Esophagus muscularis mucosa (tissue), 4 donors: ENCODE measurements at regions not wholly inside any gene's neighbourhood (a gene's known extent, or its start where the extent isn't known, plus 50 kb on each side); places are given as distances from the start of the nearest gene placed in this dataset.

Experiments used
- DNase-seq: peaks from one replicate; pipeline ENCODE4 v3.0.0-alpha.2; 2017; ENCODE audit errors: extremely low spot score
- H3K27ac ChIP-seq, 4 donors: fragments of 200-600 bp; sonication (generic); replicated peaks in 1 of 4; 1 replicate in 3 of 4; 2 replicates in 1 of 4; pipeline ENCODE4 v1.5.1; 2016 to 2019; ENCODE audit warnings: mild to moderate bottlenecking in 1 of 4
- H3K27me3 ChIP-seq, 4 donors: fragments of 200-600 bp; sonication (generic); one replicate each; pipeline versions ENCODE4 v1.5.1 to v1.6.0; 2016 to 2019
- H3K36me3 ChIP-seq, 4 donors: fragments of 200-600 bp; sonication (generic); one replicate each; pipeline ENCODE4 v1.5.1; 2016 to 2019
- H3K4me1 ChIP-seq, 4 donors: fragments of 200-600 bp; sonication (generic); one replicate each; pipeline ENCODE4 v1.5.1; 2016 to 2019
- H3K4me3 ChIP-seq, 4 donors: fragments of 200-600 bp; sonication (generic); 1 replicate in 2 of 4; 2 replicates in 2 of 4; pipeline ENCODE4 v1.5.1; 2016 to 2019; ENCODE audit warnings: mild to moderate bottlenecking in 4 of 4, moderate library complexity in 1 of 4
- H3K9me3 ChIP-seq, 4 donors: fragments of 200-600 bp; sonication (generic); 1 replicate in 3 of 4; 2 replicates in 1 of 4; pipeline ENCODE4 v1.5.1; 2016 to 2019
- EP300 ChIP-seq: sonication (generic); formaldehyde crosslinking; IDR thresholded peaks from one replicate; pipeline ENCODE4 v1.6.1; 2017; ENCODE audit warnings: antibody characterized with exemption
- POLR2A ChIP-seq: fragments of 450-650 bp; IDR thresholded peaks from one replicate; pipeline ENCODE4 v1.6.1; 2017; ENCODE audit warnings: antibody characterized with exemption, moderate library complexity, mild to moderate bottlenecking, low read depth
- POLR2AphosphoS5 ChIP-seq, 2 donors: sonication (generic); formaldehyde crosslinking; IDR thresholded peaks; one replicate each; pipeline ENCODE4 v1.6.1; 2017; ENCODE audit warnings: antibody characterized with exemption in 2 of 2
- WGBS: methylation state at CpG from one replicate; pipeline ENCODE4 v1.1.5; 2018; 5-methylcytosine and 5-hydroxymethylcytosine counted together
- intact Hi-C: fragments of 100-400 bp; cut with DNase I; formaldehyde crosslinking; loops from one replicate; pipeline ENCODE4 v1.15.1; 2023
- TF ChIP-seq, protein P1 (sequence below), 3 experiments: fragments of 200-600 bp in 2 of 3; fragments of 450-650 bp in 1 of 3; sonication (generic) in 2 of 3; IDR thresholded peaks; one replicate each; pipeline ENCODE4 v1.5.1; 2017 to 2019; ENCODE audit warnings: antibody characterized with exemption in 3 of 3, mild to moderate bottlenecking in 2 of 3, moderate library complexity in 1 of 3

GRCh38 chr11:31915867-31916266 is 104.7 kb upstream of the PAX6 start:
- H3K27ac ChIP-seq, result no peak overlapping the region
- WGBS, result 100% methylated on average over 1 of the region's 1 CpG
- intact Hi-C loops, result no loop called here
- no peaks in the 10 kb centered on the region for H3K9me3 ChIP-seq
- DNase-seq, result no peak
- H3K4me1 ChIP-seq, result no peaks in the 10 kb centered on the region
- no peak overlapping the region for H3K4me3 ChIP-seq
- no peaks in the 10 kb centered on the region for H3K36me3 ChIP-seq
- H3K27me3 ChIP-seq, result no peaks in the 10 kb centered on the region
- TF ChIP-seq POLR2AphosphoS5 (IDR thresholded peaks at IDR 0.05) (no peak), EP300 (no peak), POLR2A (no peak)
- TF ChIP-seq, protein P1, sequence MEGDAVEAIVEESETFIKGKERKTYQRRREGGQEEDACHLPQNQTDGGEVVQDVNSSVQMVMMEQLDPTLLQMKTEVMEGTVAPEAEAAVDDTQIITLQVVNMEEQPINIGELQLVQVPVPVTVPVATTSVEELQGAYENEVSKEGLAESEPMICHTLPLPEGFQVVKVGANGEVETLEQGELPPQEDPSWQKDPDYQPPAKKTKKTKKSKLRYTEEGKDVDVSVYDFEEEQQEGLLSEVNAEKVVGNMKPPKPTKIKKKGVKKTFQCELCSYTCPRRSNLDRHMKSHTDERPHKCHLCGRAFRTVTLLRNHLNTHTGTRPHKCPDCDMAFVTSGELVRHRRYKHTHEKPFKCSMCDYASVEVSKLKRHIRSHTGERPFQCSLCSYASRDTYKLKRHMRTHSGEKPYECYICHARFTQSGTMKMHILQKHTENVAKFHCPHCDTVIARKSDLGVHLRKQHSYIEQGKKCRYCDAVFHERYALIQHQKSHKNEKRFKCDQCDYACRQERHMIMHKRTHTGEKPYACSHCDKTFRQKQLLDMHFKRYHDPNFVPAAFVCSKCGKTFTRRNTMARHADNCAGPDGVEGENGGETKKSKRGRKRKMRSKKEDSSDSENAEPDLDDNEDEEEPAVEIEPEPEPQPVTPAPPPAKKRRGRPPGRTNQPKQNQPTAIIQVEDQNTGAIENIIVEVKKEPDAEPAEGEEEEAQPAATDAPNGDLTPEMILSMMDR (IDR thresholded peaks at IDR 0.05), result no peak

DNA sequence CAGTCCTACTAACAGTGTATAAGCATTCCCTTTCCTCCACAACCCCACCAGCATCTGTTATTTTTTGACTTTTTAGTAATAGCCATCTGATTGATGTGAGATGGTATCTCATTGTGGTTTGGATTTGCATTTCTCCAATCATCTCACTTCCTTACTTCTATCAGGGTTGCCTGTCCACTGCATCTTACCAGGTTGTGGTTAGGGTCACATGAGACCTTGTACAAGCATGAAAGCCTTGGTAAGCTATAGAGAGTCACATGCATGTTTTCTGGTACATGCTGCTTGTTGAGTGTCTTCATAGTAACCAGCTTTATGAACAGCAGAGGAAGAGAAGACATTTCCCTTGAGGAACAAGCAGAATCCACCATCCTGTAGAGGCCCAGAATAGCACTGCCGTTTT is 102.9 kb upstream of the PAX6 start:
- H3K27ac ChIP-seq, result no peak overlapping the region
- no peaks in the 10 kb centered on the region for H3K4me1 ChIP-seq
- 86% methylated on average over 1 of the region's 1 CpG for WGBS
- H3K27me3 ChIP-seq, result no peaks in the 10 kb centered on the region
- intact Hi-C loops, result no loop called here
- H3K9me3 ChIP-seq, result no peaks in the 10 kb centered on the region
- TF ChIP-seq, protein P1 (IDR thresholded peaks at IDR 0.05), result no peak
- TF ChIP-seq EP300, result no peak
- TF ChIP-seq POLR2AphosphoS5 (IDR thresholded peaks at IDR 0.05), result no peak
- TF ChIP-seq POLR2A, result no peak
- H3K4me3 ChIP-seq, result no peak overlapping the region
- DNase-seq, result no peak
- no peaks in the 10 kb centered on the region for H3K36me3 ChIP-seq

- no peak for TF ChIP-seq POLR2AphosphoS5 (IDR thresholded peaks at IDR 0.05)
- TF ChIP-seq, protein P1 (IDR thresholded peaks at IDR 0.05), result no peak
- no peak for TF ChIP-seq POLR2A
- no peak for TF ChIP-seq EP300
- Histone ChIP-seq H3K9me3 (no peaks in the 10 kb centered on the region), H3K4me1 (no peaks in the 10 kb centered on the region), H3K4me3 (no peak overlapping the region), H3K27me3 (no peaks in the 10 kb centered on the region), H3K36me3 (no peaks in the 10 kb centered on the region), H3K27ac (no peak overlapping the region)
- DNase-seq, result no peak
- WGBS, result 75% methylated on average over 1 of the region's 1 CpG
- intact Hi-C loops, result no loop called here
These were observed 101.7 kb upstream of the PAX6 start for GRCh38 chr11:31912808-31913207.

DNA sequence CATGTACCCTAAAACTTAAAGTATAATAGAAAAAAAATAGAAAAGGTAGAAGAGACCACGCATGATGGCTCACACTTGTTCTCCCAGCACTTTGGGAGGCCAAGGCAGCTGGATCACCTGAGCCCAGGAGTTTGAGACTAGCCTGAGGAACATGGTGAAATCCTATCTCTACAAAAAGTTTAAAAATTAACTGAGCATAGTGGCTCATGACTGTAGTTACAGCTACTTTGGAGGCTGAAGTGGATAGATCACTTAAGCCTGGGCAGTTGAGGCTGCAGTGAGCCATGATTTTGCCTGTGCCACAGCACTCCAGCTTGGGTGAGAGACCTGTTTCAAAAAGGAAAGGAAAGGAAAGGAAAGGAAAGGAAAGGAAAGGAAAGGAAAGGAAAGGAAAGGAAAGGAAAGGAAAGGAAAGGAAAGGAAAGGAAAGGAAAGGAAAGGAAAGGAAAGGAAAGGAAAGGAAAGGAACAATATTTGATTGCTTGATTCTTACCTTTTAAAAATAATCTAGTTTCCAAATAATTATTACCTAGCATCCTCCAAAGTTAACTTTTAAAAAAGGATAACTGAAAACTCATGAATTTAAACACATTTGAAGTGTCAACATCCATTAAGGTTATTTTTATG is 99.9 kb upstream of the PAX6 start:
- 88% methylated on average over 1 of the region's 1 CpG for WGBS
- H3K9me3 ChIP-seq, result peaks cover 0 to 5% (median 0%) of the 10 kb centered on the region in 4 donors
- intact Hi-C loops, result no loop called here

More for the DNA sequence above, 99.9 kb upstream of the PAX6 start:
- H3K36me3 ChIP-seq, result no peaks in the 10 kb centered on the region
- TF ChIP-seq, protein P1 (IDR thresholded peaks at IDR 0.05), result no peak
- TF ChIP-seq EP300 (no peak), POLR2A (no peak), POLR2AphosphoS5 (IDR thresholded peaks at IDR 0.05) (no peak)
- H3K27me3 ChIP-seq, result no peaks in the 10 kb centered on the region
- H3K4me1 ChIP-seq, result no peaks in the 10 kb centered on the region
- no peak overlapping the region for H3K4me3 ChIP-seq
- H3K27ac ChIP-seq, result no peak overlapping the region
- no peak for DNase-seq
